ENCODE measurements at regions not wholly inside any gene's neighbourhood (a gene's known extent, or its start where the extent isn't known, plus 50 kb on each side); places are given as distances from the start of the nearest gene placed in this dataset.

GRCh38 chr5:103422756-103423155 is 139.8 kb downstream of the NUDT12 start:
- H3K36me3 Mint-ChIP-seq = no peaks in the 10 kb centered on the region
- Histone ChIP-seq H3K27me3 (ENCODE audit: control insufficient read depth, insufficient read depth, low read length) (no peaks in the 10 kb centered on the region), H3K9me3 (ENCODE audit: control insufficient read depth, insufficient read depth, low read length) (no peaks in the 10 kb centered on the region), H3K27ac (ENCODE audit: low read length) (no peak overlapping the region), H3K4me3 (ENCODE audit: low read length) (no peak overlapping the region), H3K4me1 (ENCODE audit: control insufficient read depth, insufficient read depth, low read length) (no peaks in the 10 kb centered on the region), H3K36me3 (ENCODE audit: control insufficient read depth, insufficient read depth, low read length) (no peaks in the 10 kb centered on the region)
- no peak for TF ChIP-seq CTCF (IDR thresholded peaks at IDR 0.05)
- H3K4me3 Mint-ChIP-seq = no peak overlapping the region
- no peak overlapping the region for H3K27ac Mint-ChIP-seq
- intact Hi-C loops (cut with micrococcal nuclease) = no loop called here
- DNase-seq = no peak
- H3K4me1 Mint-ChIP-seq = no peaks in the 10 kb centered on the region
- peaks cover 0 to 2% of the 10 kb centered on the region in 2 donors for H3K9me3 Mint-ChIP-seq
- H3K27me3 Mint-ChIP-seq (ENCODE audit: low read depth in 2 of 2) = peaks cover 3 to 12% of the 10 kb centered on the region in 2 donors
- ATAC-seq = no peak

GRCh38 chr5:103414604-103415003 is 148.0 kb downstream of the NUDT12 start:
- no peak overlapping the region for H3K4me3 Mint-ChIP-seq
- H3K27me3 Mint-ChIP-seq (ENCODE audit: low read depth in 2 of 2) = peaks cover 0 to 12% of the 10 kb centered on the region in 2 donors
- DNase-seq (no peak), ATAC-seq (no peak)
- no peaks in the 10 kb centered on the region for H3K4me1 Mint-ChIP-seq
- TF ChIP-seq CTCF (IDR thresholded peaks at IDR 0.05) = no peak
- no peaks in the 10 kb centered on the region for H3K27me3 ChIP-seq (ENCODE audit: control insufficient read depth, insufficient read depth, low read length)
- no peaks in the 10 kb centered on the region for H3K36me3 ChIP-seq (ENCODE audit: control insufficient read depth, insufficient read depth, low read length)
- H3K9me3 ChIP-seq (ENCODE audit: control insufficient read depth, insufficient read depth, low read length) = no peaks in the 10 kb centered on the region
- H3K36me3 Mint-ChIP-seq = no peaks in the 10 kb centered on the region
- 89% methylated on average over 2 of the region's 2 CpGs for WGBS (ENCODE audit: insufficient coverage)
- H3K9me3 Mint-ChIP-seq = no peaks in the 10 kb centered on the region
- no peaks in the 10 kb centered on the region for H3K4me1 ChIP-seq (ENCODE audit: control insufficient read depth, insufficient read depth, low read length)
- no peak overlapping the region for H3K4me3 ChIP-seq (ENCODE audit: low read length)
- H3K27ac ChIP-seq (ENCODE audit: low read length) = no peak overlapping the region
- intact Hi-C loops (cut with micrococcal nuclease) = no loop called here
- H3K27ac Mint-ChIP-seq = no peak overlapping the region

- Mint-ChIP-seq H3K4me3 (no peak overlapping the region), H3K4me1 (no peaks in the 10 kb centered on the region), H3K9me3 (no peaks in the 10 kb centered on the region), H3K27ac (no peak overlapping the region), H3K27me3 (ENCODE audit: low read depth in 2 of 2) (peaks cover 7 to 9% of the 10 kb centered on the region in 2 donors), H3K36me3 (no peaks in the 10 kb centered on the region)
- WGBS (ENCODE audit: insufficient coverage) = 78% methylated on average over 1 of the region's 1 CpG
- Histone ChIP-seq H3K4me1 (ENCODE audit: control insufficient read depth, insufficient read depth, low read length) (no peaks in the 10 kb centered on the region), H3K36me3 (ENCODE audit: control insufficient read depth, insufficient read depth, low read length) (no peaks in the 10 kb centered on the region), H3K27me3 (ENCODE audit: control insufficient read depth, insufficient read depth, low read length) (no peaks in the 10 kb centered on the region), H3K4me3 (ENCODE audit: low read length) (no peak overlapping the region), H3K9me3 (ENCODE audit: control insufficient read depth, insufficient read depth, low read length) (no peaks in the 10 kb centered on the region), H3K27ac (ENCODE audit: low read length) (no peak overlapping the region)
- DNase-seq = no peak
- no peak for ATAC-seq
- TF ChIP-seq CTCF (IDR thresholded peaks at IDR 0.05) = no peak
- intact Hi-C loops (cut with micrococcal nuclease) = no loop called here
These were observed 150.9 kb downstream of the NUDT12 start for GRCh38 chr5:103411711-103412110.

- H3K4me3 Mint-ChIP-seq = no peak overlapping the region
- ATAC-seq (no peak), DNase-seq (no peak)
- H3K36me3 Mint-ChIP-seq = no peaks in the 10 kb centered on the region
- Histone ChIP-seq H3K27ac (ENCODE audit: low read length) (no peak overlapping the region), H3K4me1 (ENCODE audit: control insufficient read depth, insufficient read depth, low read length) (no peaks in the 10 kb centered on the region), H3K4me3 (ENCODE audit: low read length) (no peak overlapping the region), H3K9me3 (ENCODE audit: control insufficient read depth, insufficient read depth, low read length) (no peaks in the 10 kb centered on the region), H3K27me3 (ENCODE audit: control insufficient read depth, insufficient read depth, low read length) (no peaks in the 10 kb centered on the region), H3K36me3 (ENCODE audit: control insufficient read depth, insufficient read depth, low read length) (no peaks in the 10 kb centered on the region)
- H3K27ac Mint-ChIP-seq = no peak overlapping the region
- intact Hi-C loops (cut with micrococcal nuclease) = no loop called here
- H3K4me1 Mint-ChIP-seq = no peaks in the 10 kb centered on the region
- H3K27me3 Mint-ChIP-seq (ENCODE audit: low read depth in 2 of 2) = peaks cover 5 to 8% of the 10 kb centered on the region in 2 donors
- TF ChIP-seq CTCF (IDR thresholded peaks at IDR 0.05) = no peak
- 86% methylated on average over 2 of the region's 2 CpGs for WGBS (ENCODE audit: insufficient coverage)
- H3K9me3 Mint-ChIP-seq = no peaks in the 10 kb centered on the region
These were observed 151.6 kb downstream of the MACIR start for GRCh38 chr5:103410172-103410571.

All from natural killer cell (primary cell).